ENCODE measurements at regions not wholly inside any gene's neighbourhood (a gene's known extent, or its start where the extent isn't known, plus 50 kb on each side); places are given as distances from the start of the nearest gene placed in this dataset.
"Not testable (repeated sequence)": the region's sequence is repeated elsewhere in the genome, so short reads cannot be mapped to it uniquely, and the experiment has no call there.

DNA sequence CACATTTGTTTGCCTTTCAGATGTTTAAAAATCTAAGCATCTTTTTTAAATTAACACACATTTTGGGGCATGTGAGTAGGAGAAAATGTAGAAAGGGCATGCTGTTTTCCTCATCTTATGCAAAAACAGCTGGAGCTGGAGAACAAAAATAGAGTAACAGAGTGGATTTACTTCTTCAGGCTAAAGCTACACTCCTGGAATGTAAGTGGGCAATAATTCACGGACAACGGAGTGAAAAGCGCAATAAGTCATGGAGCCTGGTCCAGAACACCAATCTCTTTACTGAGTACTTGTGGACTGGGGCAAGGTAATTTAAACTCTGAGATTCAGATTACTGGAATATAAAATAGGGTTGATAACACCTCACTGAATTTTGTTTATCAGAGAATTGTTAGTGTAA, 1018.8 kb upstream of the HS3ST1 start:
- DNase-seq (ENCODE audit: low read depth) = no peak

DNA sequence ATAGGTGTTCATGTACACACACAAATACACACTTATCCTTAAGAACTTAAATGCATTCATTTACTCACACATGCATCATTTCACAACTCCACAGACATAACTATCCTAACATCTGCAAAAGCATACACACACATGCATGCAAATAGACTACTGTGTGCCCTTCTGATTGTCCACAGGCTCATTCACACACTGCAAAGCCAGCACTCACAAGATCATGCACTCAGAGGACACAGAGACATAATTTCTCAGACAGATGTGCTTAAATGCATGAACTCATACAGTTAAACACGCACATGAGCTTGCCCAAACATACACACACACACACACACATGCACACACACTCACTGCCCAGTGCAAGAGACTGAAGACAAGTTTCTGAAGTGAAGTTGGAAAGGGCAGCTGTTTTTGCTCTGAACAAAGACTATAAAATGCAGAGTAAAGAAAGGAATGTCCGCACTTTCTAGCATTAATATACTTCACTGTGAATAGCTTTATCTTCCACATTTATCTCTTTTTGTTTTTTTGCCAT, 1018.0 kb upstream of the HS3ST1 start:
- no peak for DNase-seq (ENCODE audit: low read depth)

DNA sequence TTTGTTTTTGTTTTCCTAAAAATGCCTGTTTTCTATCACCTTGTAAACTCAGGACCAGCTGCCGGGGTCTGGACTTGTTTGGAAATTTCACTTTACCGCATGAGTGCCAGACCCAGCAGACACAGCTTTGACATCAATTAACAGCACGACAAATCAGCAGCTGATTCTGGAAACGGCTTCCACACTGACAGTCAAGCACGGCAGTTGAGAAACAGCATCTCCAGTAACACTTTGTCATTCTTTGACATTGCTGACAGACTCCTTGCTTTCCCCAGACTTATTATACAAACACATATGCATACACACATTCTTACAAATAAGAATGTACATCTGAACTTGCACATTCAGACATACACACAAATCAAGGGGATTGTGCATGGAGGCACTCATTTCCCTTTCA, 1017.6 kb upstream of the HS3ST1 start:
- no peak for DNase-seq (ENCODE audit: low read depth)

DNA sequence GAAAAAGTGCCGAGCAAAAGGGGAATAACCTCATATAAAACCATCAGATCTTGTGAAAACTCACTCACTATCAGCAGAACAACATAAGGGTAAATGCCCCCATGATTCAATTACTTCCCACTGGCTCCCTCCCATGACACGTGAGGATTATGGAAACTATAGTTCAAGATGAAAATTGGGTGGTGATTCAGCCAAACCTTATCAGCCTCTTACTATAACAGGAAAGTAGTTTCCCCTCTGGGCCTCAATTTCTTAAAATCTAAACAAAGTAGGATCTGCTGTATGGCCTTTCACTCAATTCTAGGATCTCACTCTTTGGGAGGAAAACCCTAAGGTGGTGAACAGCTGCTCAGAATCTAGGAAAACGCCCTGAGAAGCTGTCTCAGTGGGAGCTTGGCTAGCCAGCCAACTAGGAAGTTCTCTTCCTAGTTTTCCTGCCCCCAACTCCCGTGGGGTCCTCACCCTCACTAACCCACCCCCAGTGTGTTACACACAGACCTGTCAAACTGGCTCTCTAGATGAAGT, 1017.1 kb upstream of the HS3ST1 start:
- DNase-seq (ENCODE audit: low read depth) = no peak

DNA sequence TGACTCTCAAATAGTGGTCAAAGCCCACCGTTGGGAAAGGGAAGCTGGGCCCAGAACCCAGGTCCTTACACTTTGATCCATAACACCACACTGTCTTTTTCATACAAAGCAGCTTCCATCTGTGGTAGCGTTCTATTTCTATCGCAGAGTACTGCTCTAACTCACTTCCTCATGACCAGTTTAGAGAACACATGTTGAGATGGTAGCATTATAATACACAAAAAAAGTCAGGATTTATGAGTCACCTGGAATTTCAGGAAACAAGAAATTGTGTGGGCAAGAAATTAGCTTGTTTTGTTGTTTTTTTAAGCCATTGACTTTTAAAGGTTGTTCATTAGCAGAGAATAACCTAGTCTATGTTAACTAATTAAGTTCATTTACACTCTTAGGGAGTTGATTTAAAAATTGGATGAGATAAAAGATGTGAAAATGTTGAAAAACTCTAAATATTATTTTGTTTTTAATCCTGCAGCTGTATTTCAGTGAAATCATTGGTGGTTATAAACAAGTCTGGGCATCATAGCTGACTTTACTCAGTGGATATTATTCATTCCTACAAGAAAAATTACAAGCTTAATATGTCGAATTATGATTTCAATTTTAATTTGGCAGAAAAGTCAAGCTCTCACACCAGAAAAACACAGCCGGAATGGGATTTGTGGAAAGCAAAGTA, 1011.1 kb upstream of the HS3ST1 start:
- no peak for DNase-seq (ENCODE audit: low read depth)

DNA sequence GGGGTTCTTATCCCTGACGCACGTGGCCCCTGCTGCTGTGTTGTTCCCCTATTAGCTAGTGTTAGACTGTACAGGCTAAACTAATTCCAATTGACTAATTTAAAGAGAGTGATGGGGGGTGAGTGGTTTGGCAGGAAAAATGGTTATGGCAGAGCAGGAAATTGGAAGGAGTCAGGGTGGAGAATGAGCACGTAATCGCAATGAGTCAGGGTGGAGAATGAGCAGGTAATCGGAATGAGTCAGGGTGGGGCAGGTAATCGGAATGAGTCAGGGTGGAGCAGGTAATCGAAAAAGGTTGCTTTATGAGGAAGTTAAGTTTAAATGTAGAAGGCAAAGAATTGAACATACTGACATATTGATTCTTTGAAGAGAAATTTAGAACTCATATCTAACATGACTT, 1002.6 kb upstream of the HS3ST1 start:
- DNase-seq (ENCODE audit: low read depth) = not testable (repeated sequence)

DNA sequence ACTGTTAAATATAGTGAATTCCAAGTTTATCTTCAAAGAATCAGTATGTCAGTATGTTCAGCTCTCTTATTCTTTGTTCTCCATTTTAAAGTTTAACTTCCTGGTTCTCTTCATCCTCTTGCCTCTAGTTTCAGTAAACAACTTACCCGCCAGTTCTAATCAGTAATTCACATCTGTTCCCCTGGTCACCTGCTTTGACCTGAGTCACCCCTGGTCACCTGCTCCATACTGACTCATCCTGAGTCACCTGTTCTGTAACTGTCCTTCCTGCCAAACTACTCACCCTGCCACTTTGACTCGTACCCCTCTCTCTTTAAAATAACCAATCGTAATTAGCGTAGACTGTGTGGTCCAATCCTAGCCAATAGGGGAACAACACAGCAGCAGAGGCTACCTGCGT, 992.7 kb upstream of the HS3ST1 start:
- DNase-seq (ENCODE audit: low read depth) = no peak

DNA sequence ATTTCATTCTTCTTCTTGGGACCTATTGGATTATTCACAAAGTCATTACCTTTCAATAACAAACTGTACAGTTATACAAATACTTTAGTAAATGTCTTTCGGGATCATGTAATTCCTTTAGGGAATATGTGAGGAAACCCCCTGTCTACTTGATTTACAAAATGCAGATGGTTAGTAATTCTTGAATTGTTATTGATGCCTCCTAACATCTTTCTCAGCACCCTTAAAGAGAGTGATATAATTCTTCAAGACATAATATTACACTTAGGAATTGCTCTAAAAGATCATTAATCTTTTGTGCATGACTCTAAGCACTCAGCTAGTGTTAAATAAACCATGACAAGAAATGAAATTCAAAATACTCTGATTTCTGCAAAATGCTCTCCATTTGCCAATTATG, 988.1 kb upstream of the HS3ST1 start:
- no peak for DNase-seq (ENCODE audit: low read depth)

DNA sequence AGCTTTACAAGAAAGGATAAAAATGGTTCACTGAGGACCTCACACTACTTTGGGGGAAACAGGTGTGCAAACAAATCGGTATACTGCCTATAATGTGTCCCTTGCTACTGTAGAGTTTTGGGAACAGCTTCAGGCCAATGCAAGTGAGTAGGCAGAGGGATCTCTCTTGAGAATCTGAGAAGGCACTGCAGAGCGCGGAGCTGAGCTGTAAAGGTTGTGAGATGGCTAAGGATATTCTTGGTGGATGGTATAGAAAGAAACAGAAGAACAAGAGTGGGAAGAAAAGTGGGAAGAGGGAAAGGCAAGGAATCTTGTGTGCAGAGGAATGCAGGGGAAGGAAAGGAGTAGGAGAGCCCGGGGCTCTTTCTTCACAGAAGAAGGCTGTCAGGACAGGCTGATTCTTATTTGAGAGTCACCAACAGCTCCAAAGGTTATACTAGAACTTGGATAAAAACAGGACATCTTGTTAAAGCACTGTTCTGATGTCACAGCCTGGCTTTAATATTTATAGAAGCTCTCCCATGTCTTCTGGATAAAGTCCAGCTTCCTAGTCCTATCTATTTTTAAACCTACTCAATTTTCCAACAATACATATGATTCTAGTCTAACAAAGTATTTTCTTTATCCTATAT, 985.6 kb upstream of the HS3ST1 start:
- DNase-seq (ENCODE audit: low read depth) = no peak

DNA sequence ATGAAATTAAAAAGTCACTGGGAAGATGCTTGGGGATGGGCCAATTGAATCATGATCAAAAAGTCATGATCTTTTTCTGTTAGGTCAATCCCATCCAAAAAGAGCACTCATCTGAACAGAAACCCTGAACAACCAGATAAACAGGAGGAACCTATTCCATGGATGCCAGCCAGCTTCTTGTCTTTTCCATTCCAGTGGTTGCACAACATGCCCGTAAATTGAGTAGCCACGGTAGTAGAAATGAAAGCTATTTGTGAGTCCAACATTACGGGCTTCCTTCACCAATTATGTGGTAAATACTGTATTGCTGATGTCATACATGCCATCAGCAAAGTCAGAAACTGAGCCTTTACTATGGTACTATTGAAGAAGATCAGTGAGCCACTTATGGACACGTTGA, 982.4 kb upstream of the HS3ST1 start:
- no peak for DNase-seq (ENCODE audit: low read depth)

DNA sequence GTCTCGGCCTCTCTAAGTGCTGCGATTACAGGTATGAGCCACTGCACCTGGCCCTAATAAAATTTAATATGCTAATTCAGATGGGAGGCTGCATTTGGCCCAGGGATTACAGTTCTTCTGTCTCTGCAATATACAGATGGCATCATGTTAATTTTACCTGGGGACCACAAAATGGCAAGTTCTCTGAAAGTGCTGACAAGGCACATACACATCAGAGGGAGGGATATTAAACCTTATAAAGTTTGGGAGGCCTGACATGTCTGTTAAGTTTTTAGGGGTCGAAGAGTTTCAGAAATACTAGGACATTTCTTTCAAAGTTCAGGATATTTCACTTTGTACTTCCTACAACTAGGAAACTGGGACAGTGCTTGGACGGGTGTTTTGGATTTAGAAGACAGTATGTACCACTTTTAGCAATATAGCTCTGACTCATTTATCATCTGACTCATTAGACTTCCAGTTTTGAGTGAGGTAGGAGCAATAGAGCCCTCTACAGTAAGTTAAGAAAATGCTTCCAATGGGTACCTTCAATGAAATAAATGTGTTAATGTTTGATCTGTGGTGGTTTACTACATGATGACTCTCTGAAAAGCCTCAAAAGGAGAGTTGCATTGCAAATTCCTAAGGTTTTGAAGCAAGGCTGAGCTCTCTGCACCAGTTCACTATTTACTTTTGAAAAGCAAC, 981.0 kb upstream of the HS3ST1 start:
- no peak for DNase-seq (ENCODE audit: low read depth)

DNA sequence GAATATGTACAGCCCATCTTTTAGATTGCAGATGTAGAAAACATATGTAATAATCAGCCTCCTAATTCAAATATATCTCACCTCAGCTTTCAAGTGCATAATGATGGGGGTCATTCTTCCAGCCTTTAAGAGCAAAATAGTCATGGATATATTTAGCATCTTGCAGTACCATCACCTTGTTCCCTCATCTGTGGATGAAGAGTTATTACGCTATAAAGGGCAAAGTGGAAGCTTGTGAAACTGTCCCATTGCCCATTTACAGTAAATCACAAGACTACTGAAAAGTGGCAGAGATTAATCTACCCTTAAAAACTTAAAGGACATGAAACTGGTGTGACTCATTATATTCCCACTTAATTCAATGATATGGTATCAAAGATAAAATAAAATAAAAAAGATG, 979.7 kb upstream of the HS3ST1 start:
- DNase-seq (ENCODE audit: low read depth) = no peak

DNA sequence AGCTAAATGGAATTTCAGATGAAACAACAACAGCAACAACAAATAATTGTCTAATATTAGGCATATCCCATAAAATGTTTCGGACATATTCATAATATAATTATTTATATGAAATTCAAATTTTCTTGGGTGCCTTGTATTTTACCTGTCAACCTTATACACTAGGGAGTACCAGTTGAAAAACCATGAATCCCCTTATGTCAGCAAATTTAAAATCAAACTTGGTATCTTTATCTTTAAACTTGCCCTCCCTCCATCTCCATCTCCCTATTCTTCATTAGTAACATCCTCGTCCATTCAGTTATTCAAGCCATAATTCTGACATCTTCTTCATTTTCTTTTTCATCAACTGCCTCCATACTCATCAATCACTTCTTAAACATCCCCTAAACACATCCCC, 974.5 kb upstream of the HS3ST1 start:
- no peak for DNase-seq (ENCODE audit: low read depth)

DNA sequence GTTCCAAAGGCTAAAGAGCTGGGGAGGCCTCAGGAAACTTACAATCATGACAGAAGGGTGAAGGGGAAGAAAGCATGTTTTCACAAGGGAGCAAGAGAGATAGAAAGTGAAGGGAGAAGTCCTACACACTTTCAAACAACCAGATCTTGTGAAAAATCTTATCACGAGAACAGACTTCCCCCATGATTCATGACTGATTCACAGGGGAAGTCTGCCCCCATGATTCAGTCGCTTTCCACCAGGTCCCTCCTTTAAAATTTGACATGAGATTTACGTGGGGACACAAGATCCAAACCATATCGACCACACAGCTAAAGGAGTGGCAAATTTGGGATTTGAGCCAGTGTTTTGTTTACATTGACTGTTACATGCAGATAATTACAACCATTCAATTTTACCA, 971.1 kb upstream of the HS3ST1 start:
- peak; percentile 64 for DNase-seq (ENCODE audit: low read depth)

DNA sequence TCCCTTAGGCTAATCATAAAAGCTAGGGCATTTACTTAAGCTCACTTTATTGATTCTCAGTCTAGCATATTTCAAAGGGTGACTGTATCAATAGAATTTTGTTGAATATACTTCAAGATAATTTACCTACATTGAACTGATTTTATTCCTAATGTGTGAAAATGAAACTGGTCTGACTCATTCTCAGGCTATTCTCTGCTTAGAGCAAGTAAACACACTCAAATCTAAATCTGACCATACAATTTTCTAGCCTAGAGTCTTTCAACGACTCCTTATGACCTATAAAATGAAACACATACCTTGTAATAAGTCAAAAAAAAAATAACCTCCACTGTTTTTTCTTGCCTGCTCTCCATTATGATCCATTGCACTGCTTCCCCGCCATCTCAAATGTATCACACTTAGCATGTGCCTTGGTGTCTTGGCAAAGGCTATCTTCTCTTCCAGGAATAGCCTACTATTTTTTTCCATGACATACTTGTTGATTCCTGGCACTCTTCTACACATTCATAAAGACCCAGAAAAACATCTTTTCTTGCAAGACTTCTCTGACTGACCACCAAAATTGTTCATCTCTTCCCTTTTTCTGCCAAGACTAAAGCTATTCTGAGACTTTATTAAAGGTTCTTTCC, 965.1 kb upstream of the HS3ST1 start:
- DNase-seq (ENCODE audit: low read depth) = no peak

DNA sequence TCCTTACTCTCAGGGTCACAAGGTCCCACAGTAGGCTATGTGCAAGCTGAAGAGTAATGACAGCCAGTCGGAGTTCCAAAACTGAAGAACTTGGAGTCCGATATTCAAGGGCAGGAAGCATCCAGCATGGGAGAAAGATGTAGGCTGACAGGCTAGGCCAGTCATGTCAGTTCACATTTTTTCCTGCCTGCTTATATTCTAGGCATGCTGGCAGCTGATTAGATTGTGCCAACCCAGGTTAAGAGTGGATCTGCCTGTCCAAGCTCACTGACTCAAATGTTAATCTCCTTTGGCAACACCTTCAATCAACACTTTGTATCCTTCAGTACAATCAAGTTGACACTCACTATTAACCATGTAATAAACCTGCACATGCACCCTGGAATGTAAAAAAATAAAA, 960.9 kb upstream of the HS3ST1 start:
- DNase-seq (ENCODE audit: low read depth) = no peak

DNA sequence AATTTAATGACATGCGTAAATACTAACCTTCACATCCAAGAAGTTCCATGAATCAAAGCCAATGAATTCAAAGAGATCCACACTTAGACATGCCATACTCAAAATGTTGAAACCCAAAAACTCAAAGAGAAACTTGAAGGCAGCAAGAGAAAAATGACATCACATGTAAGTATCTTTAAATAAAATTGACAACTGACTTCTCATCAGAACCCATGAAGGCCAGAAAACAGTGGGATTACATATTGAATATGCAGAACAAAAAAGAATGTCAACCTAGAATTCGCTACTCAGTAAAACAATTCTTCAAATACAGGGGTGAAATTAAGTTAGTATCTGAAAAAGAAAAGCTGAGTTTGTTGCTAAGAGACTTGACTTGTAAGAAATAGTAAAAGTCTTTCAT, 953.9 kb upstream of the HS3ST1 start:
- no peak for DNase-seq (ENCODE audit: low read depth)

DNA sequence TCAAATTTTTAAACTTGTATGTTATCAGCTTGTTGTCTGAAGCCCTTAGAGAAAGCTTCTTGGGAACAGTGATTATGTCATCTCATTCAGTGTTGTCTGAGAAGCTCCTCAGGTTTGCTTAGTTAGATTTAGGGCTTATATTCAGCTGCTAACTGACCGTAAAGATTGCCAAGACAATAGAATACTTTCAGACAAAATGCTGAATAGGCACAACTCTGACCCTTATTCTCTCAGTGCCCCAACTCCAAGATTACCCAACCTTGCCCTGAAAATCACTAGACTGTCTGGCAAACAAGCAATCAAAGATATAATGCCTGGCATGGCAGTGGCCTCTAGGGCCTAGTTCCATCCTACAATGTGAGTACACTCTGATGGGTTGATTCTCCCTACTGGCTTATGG, 950.5 kb upstream of the HS3ST1 start:
- DNase-seq (ENCODE audit: low read depth) = no peak

DNA sequence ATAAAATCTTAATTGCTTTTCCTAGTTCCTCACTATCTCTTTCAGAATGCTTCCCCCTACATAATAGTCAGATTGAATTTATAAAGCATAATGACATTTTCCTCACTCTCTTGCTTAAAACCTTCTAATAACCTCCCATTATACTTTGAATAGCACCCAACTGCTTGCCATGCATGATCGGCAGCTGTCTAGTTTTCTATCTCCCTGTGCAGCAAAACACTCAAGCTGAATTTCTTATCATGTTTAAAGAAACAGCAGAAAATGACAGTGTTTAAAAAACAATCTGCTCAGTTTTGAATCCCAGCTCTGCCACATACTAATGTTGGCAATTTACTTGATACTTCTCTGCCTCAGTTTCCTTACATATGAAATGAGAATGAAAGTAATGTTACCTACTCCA, 947.1 kb upstream of the HS3ST1 start:
- no peak for DNase-seq (ENCODE audit: low read depth)

DNA sequence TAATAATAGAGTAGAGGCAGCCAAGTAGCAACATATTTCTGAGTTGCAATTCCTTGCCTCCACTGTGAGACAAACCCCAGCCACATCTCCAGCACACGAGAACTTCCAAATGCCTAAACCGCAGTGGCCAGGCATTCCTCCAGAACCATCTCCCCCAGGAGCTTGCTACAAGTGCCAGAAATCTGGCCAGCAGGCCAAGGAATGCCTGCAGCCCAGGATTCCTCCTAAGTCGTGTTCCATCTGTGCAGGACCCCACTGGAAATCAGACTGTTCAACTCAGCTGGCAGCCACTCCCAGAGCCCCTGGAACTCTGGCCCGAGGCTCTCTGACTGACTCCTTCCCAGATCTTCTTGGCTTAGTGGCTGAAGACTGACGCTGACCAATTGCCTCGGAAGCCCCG, 937.2 kb upstream of the HS3ST1 start:
- DNase-seq (ENCODE audit: low read depth) = not testable (repeated sequence)

DNA sequence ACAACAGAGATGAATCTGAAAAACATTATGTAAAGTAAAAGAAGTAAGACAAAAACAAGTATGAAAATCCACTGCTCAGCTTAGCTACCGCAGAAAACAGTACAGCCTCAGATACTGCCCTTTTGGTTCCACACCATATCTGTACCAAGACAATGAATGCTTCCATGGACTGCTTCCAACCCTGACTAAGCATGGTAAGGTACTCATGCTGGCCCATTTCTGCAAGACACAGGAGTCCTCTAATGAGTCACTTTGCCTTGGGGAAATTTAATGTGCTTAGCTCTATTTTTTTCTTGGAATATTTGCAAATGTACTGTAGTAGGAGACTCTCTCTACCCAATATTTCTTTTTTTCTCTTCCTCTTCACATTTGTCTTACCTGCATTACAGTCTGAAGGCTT, 931.7 kb upstream of the HS3ST1 start:
- no peak for DNase-seq (ENCODE audit: low read depth)

DNA sequence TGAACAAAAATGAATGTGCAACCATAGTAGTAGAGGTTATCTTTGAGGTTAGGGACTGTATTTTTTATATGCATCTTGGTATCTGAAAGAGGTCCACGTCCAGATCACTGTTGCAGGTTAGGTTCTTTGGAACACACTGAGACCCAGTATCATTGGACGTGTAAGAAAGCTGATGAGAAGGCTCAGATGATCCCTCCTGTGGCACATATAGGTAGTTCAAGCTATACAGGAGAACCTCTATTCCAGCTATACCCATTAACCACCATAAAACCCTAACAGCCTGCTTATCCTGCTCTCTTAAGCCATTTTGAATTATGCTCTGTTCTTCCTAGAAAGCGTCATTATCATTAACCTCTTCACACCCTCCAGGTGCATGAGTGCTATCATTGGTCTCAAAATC, 930.7 kb upstream of the HS3ST1 start:
- DNase-seq (ENCODE audit: low read depth) = no peak

DNA sequence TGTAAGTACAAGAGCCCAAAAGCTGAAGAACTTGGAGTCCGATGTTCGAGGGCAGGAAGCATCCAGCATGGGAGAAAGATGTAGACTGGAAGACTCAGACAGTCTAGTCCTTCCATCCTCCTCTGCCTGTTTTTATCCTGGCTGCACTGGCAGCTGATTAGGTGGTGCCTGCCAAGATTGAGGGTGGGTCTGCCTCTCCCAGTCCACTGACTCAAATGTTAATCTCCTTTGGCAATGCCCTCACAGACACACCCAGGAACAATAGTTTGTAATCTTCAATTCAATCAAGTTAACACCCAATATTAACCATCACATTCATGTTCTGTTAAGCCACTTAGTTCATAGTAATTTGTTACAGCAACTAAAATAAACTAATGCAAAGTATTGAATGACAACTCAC, 904.4 kb upstream of the HS3ST1 start:
- not testable (repeated sequence) for DNase-seq (ENCODE audit: low read depth)
